Ishikawa (cell line): ENCODE measurements at regions not wholly inside any gene's neighbourhood (a gene's known extent, or its start where the extent isn't known, plus 50 kb on each side); places are given as distances from the start of the nearest gene placed in this dataset.

ENCODE experiments used
- CEBPB ChIP-seq: IDR thresholded peaks from 2 replicates; pipeline ENCODE4 v1.6.1; 2012
- CREB1 ChIP-seq: IDR thresholded peaks from 2 replicates; pipeline ENCODE4 v1.6.1; 2012; ENCODE audit warnings: low read depth
- EP300 ChIP-seq: IDR thresholded peaks from 2 replicates; pipeline ENCODE4 v1.6.1; 2012; ENCODE audit warnings: borderline replicate concordance
- FOXM1 ChIP-seq: IDR thresholded peaks from 2 replicates; pipeline ENCODE4 v1.6.1; 2012; ENCODE audit warnings: low read depth, borderline replicate concordance
- MAX ChIP-seq: IDR thresholded peaks from 2 replicates; pipeline ENCODE4 v1.6.1; 2012
- TAF1 ChIP-seq: IDR thresholded peaks from 2 replicates; pipeline ENCODE4 v1.6.1; 2012; ENCODE audit warnings: low read depth, mild to moderate bottlenecking
- TCF12 ChIP-seq: IDR thresholded peaks from 2 replicates; pipeline ENCODE4 v1.6.1; 2012; ENCODE audit warnings: low read depth
- TEAD4 ChIP-seq: IDR thresholded peaks from 2 replicates; pipeline ENCODE4 v1.6.1; 2012
- YY1 ChIP-seq: IDR thresholded peaks from 2 replicates; pipeline ENCODE4 v1.6.1; 2012; ENCODE audit warnings: low read depth
- ZBTB7A ChIP-seq: IDR thresholded peaks from 2 replicates; pipeline ENCODE4 v1.6.1; 2012; ENCODE audit warnings: low read depth

DNA sequence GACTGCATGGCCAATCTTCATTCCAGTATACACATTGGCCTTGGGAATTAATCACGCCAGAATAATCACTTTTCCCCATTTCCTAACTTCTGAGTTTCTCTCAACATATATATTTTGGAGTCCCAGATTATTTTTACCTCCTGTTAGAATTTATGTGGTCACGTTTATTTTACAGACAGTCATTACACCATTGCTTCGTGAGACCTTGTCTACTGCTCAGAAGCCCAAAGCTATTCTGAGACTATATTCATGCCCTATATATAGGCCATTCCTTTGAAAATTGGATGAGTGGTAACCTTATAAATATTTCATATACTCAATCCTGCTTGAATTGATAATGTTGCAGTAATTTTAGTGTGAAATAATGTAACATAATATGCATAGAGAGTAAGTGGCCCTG lies 610.0 kb upstream of the CDH2 start:
- TF ChIP-seq FOXM1 = no peak
- no peak for TF ChIP-seq TAF1
- TF ChIP-seq TEAD4 = no peak
- no peak for TF ChIP-seq ZBTB7A
- no peak for TF ChIP-seq YY1
- no peak for TF ChIP-seq EP300
- TF ChIP-seq CREB1 = no peak
- no peak for TF ChIP-seq CEBPB
- no peak for TF ChIP-seq MAX
- TF ChIP-seq TCF12 = no peak
